GM18511 (cell line): ENCODE measurements at regions not wholly inside any gene's neighbourhood (a gene's known extent, or its start where the extent isn't known, plus 50 kb on each side); places are given as distances from the start of the nearest gene placed in this dataset.

Source experiments
- ATAC-seq: cut with Tn5 transposase; IDR thresholded peaks from one replicate; pipeline ENCODE4 v1.9.1; 2021; ENCODE audit warnings: mild to moderate bottlenecking, moderate library complexity; ENCODE audit not compliant: unreplicated experiment

DNA sequence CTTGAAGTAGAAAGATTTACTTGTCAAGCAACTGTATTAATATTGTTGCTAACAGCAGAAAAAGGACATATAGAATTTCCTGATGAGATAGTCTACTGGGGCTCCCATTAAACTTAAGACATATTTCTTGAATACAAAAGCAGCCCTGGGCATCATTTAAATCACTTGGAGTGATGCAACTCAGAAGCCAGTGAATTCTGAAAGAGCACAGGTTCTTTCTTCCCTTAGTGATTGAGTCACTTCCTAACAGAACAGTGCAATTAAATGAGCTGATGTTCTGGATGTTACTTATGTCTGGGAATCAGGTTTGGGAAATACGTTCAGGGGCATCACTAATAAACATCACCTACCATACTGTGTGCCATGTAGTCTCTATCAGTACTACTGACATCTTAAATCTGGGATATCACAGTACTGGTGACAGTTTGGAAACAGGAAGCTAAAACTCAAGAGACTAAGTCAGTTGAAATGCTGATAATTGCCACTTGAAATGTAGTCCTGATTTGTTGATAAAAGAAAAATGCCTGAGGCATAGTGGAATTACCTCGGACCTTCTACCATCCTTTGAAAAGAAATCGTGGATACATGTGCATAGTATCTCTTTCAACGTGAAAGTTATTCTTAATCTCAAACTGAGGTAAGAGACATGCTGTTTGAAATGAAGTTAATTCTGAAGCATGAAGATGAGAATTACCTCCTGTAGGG lies 249.2 kb upstream of the GPRIN3 start:
- ATAC-seq = no peak

DNA sequence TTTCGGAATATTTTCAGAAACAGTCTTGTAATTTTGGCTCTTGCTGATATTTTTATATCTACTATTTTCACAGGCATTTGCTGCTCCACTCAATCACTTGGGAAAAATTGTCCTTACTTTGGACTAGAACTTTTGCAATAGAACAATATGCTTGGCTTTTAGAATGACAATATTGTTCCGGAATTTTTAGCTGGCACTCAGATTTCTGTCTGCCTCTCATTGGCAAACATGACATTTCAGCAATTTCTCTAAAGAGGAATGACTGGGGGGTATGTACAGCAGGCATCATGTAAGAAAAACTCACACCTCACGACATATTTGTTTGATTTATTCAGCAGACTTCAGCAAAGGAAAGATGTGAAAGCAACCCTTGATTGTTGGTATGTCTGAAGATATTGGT lies 243.6 kb upstream of the GPRIN3 start:
- no peak for ATAC-seq

DNA sequence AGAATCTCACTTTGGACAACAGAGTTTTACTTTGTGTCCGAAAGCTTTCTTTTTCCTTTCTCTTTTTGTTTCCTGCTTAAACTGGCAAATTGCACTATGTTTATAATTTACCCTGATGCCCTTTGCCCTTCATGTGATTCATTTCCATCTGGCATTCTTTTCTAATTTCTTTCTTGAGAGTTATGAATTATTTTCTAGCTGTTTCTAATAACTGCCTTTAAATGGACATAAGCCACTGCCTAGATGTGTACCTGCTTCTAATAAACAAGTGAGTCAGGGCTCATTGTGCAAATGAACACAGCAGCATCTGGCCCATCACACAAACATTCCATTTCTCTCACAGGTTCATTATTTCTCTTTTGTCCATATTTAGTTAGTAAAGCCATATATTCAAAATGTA lies 242.3 kb upstream of the GPRIN3 start:
- ATAC-seq = no peak

DNA sequence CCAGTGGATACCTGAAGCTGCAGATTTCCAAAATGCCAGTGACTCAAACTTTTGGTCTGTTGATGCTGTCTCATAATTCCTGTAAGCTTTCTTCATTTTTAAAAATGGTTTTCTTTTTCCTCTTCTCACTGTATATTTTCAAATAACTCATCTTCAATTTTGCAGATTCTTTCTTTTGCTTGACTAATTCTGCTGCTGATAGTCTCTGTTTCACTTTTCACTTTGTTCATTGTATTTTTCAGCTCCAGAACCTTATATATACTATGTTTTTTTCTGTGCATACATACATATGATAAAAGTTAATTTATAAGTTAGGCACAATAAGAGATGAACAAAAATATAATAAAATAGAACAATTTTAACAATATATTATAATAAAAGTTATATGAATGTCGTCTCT lies 237.7 kb upstream of the GPRIN3 start:
- ATAC-seq = no peak

DNA sequence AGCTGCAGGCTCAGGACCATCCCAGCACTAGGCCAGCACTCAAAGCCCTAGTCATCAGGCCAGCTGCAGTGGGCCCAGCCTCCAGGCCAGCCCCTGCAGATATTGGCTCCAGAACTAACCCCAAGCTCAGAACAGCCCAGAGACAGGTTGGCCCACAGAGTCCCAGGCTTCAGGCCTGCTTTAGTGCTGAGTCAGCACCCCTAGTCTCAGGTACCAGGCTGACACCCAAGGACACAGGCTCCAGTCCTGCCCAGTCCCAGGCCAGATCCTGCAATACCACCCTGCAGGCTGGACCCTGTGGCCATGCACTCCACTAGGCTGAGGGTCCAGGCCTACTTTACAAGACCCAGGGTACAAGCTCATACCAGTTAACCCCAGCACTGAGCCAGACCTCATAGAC lies 234.4 kb upstream of the GPRIN3 start:
- ATAC-seq = no peak

DNA sequence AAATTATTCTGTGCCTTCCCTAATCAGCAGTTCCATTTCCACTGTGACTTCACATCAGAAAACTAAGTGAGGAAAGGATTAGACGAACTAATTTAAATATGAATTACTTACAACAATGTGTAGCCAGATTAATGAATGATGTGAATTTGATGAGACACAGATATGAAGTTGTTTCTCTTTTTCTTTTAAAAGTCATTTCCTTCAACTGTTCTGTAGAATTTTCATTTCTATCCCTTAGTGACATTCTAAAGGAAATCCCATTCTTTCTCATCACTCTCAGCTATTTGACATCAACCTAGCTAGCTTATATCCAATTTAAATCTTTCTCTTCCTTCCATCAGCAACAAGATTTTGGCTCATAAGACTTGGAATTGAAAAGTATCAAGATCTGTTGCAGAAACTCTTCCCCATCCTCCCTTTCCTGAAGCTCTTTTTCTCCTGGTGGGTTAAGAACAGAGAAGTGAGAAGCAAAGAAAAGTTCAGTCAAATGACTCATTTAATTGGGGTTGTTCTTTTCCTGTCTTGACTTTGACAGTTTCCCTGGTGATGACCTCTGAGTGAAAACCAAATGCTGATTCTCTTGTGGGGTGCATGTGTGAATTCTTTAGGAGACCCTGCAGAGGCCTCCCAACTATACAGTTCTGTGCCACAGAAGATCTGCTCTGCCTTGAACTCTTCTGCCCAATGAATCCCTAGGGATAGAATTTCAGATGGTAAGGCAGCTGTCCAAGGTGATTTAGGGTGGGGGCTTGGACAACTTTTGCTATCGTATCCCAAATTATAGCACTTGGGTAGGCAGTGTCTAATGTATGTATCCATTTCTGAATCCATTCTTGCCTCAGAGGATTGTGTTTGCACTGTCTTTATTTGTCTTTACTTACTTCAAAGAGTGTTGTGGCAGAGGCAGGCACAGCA lies 232.5 kb upstream of the GPRIN3 start:
- no peak for ATAC-seq

DNA sequence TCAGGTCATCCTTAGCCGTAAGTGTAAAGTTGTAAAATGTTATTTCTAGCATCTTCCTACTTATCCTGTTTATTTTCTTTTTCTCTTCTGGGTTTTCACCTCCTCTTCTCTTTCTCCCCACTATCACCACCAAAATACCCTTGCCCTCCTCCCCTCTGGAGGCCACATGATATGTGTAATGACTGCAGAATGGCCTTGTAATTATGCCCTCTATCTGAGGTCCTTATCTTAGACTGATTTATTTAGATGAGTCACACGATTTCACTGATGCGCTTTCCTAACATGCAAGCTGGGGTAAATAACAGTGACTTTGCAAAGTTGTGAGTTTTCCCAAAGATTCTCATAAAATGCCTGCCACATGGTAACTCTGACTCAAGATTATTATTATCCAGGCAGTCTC lies 231.8 kb upstream of the GPRIN3 start:
- ATAC-seq = no peak

DNA sequence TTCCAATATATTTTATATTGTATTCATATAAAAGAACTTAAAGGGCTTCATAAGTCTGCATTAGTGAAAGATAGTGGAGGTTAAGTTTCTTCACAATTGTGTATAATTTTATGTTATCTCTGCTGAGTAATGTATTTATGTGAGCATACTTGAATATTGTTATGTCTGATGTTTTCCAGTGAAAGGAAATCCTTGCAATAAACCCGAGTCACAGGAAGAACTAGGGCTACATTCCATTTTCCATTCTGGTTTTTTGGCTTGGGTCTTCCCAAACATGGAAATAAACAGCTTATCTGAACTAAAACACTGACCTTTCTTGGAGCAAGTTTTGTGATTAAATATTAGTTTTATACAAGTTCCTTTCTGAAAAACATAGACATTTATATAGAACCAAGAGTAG lies 231.3 kb upstream of the GPRIN3 start:
- no peak for ATAC-seq

DNA sequence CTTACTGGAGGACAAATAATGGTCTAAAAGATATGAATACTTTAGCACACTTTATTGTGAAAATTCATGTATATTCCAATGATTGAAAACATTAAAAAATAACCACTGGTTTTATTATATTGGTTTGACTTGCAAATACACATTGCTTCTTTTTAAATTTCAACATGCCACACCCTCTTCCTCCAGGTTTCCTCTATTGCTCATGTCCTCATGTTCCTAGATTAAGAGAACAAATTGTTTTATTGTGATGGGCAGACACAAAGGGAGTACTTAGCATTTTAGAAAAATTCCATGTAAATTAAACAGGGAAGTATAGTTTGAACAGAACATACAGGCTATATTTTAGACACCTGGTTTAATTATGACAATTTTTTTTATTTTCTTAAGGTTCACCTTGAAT lies 230.6 kb upstream of the GPRIN3 start:
- no peak for ATAC-seq

DNA sequence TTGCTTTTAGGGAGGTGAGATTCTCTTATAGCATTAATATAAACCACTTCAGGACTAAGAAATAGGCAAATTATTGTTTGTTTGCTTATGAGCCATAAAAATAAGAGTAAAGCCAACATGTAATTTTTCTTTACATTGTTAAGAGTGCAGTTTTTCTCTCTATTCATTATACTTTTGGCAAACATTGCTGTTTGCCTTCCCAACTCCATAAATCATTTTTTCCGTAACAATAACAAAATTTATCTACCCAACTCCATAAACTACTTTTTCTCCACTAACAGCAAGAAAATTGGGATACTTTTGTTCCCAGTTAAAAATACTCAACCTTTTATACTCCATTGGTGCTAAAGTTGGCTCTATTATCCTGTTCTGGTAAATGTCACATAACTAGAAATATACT lies 229.7 kb upstream of the GPRIN3 start:
- no peak for ATAC-seq

DNA sequence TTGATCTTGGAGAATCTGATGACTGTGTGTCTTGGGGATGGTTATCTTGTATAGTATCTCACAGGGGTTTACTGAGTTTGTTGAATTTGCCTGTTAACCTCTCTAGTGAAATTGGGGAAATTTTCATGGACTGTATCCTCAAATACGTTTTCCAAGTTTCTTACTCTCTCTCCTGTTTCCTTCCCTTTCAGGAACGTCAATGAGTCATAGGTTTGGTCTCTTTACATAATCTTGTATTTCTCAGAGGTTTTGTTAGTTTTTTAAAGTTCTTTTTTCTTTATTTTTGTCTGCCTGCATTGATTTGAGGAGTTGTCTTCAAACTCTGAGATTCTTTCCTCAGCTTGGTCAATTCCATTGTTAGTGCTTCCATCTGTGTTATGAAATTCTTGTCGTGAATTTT lies 227.7 kb upstream of the GPRIN3 start:
- ATAC-seq = no peak

DNA sequence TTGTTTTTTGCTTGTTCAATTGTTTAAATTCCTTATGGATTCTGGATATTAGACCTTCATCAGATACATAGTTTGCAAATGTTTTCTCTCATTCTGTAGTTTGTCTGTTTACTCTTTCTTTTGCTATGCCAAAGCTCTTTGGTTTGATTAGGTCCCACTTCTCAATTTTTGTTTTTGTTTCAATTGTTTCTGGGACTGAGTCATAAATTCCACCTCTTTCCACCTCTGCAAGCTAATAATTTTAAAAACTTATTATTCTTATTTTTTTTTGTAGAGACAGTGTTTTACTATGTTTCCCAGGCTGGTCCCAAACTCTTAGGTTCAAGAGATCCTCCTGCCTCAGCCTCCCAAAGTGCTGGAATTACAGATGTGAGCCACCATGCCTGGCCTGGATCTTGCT lies 226.8 kb upstream of the GPRIN3 start:
- no peak for ATAC-seq

DNA sequence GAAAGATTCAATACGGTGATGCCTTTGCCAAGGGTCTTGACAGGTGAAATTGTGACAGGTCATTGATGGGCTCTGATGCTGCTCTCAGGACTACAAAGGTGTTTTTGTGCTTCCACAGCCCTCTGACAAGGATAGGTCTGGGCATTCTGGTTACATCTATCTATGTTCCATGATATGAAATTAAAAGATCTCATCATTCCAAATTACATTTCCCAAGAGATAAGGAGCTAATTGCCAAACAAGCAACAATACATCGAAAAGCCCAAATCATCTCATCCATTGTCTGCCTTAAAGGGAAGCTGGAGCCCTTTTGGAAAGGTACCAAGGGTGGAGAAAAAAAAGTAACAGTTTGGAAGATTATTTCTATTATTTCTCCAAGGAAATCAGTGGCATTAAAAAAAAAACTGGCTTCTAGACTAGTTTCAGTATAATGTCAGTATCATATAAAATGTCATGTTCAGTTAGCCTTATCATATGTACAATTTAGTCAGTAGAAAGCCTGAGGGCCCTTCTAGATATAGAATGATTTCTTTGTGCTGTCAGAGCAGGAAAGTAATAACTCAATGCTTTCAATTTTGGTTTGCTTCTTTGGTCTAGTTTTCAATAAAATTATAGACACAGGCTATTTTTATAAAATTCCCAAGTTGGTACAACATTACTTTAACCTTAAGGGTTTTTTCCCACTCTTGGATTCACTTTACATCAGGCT lies 224.5 kb upstream of the GPRIN3 start:
- ATAC-seq = no peak

DNA sequence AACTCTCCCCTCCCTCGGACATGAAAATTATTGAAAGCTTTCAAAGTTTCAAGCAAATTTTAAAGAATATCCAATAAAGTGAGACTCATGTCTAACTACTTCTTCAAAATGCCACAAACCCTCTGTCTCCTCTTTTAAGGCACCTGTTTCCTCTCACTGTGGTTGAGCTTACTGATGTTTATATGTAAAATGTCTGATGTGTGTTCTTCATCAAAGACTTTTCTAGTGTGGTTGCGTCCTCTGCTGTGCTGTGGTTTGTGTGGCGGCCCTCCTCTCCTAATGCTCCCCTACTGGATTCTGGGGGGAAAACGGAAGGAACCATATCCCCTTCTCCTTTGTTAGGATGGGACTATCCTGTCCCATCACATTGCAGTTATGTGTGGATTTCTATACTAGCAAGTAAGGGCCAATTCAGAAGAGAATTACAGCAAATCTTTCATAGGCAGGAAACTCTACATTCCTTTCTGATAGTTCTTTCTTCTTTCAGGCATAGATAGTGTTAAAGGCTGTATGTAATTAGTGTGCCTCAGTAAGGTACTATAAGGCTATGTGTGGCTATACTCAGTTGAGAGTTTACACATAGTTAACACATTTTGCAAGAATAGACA lies 221.0 kb upstream of the GPRIN3 start:
- ATAC-seq = no peak

DNA sequence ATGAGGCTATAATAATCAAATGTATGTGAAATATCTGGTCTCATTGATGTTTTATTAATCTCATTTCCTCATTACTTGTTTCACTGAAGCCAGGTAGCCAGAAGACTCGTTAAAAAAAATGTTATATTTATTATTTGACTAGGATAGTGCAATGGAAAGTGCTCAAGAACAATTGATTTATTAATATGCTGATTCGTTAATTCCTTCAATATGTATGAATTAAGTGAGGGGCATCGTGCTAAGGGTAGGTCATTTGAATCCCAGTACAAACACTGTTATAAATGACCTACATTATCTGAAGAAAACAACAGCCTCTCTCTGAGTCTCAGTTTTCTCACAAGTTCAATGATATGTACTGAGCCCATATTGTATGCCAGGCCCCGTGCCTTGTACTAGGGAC lies 214.2 kb upstream of the GPRIN3 start:
- no peak for ATAC-seq

DNA sequence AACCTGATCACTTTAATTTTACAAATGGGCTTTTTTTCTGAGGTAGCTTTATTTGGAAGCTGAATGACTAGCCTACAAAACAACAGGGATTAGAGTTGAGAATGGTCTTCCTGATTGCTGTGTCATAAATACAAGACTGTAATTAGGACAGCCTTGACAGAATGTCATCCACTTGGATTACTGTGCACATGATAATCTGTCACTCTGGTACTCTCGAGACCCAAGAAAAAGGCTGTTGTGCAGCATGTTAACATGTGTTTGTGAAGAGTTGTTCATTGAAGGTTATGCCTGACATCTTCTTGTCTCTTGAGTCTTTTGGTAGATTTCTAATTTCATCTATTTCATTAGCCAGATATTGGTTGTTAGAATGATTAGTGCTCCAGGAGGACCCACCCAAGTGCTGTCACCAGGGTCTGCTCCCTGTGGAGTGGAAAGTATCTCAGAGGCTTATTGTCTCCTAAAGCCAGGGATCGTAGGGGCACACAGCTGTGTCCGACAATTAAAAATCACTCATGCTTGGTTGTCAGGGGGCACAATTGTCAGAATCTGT lies 212.2 kb upstream of the GPRIN3 start:
- ATAC-seq = no peak

DNA sequence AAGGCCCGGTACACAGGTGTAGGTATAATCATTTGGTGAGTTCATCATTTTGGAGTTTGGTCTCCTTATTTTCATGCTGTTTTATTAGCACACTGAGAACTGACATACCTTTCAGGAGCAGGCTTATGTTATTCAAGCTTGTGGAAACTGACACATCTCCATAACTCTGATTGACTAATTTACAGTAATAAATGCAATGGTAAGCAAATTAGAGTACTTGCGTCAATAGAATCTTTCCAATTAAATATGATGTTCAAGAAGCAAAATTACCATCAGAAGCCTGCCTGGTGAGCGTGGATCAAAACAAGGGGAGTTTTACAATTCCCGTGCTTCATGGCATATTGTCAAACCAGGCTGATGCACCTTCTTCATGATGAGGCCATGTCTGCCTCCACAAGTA lies 210.7 kb upstream of the GPRIN3 start:
- no peak for ATAC-seq

DNA sequence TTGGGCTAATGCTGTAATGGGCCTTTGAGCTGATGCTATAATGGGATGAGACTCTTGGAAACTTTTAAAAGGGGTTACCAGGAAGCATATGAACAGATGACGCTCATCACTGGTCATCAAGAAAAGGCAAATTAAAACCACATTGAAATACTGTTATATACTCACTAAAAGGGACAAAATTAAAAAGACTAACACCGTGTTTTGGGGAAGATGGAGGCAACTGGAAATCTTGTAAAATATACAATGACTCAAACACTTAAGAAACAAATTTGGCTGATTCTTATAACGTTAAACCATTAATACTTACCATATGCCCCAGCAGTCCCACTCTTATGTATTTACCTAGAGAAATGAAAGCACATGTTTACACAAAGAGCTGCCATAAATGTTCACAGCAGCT lies 207.2 kb upstream of the GPRIN3 start:
- ATAC-seq = no peak

DNA sequence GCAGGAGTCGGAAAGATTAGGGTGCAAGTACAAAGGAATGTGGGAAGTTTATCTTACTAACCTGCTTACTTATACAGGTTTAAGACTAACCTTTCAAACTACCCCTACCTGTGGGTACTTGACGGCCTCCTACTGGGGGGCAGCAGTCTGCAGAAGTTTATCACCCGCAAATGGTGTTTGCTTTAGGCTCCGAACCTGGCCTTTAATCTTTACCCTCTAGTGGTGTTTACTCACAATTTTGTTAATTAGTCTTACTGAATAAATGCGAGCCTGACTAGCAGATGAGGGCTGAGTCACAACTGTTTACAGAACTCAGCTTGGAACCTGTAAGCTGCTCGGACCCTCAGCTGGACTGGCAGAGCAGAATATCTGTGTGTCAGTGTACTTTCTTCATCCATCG lies 204.2 kb upstream of the GPRIN3 start:
- no peak for ATAC-seq

DNA sequence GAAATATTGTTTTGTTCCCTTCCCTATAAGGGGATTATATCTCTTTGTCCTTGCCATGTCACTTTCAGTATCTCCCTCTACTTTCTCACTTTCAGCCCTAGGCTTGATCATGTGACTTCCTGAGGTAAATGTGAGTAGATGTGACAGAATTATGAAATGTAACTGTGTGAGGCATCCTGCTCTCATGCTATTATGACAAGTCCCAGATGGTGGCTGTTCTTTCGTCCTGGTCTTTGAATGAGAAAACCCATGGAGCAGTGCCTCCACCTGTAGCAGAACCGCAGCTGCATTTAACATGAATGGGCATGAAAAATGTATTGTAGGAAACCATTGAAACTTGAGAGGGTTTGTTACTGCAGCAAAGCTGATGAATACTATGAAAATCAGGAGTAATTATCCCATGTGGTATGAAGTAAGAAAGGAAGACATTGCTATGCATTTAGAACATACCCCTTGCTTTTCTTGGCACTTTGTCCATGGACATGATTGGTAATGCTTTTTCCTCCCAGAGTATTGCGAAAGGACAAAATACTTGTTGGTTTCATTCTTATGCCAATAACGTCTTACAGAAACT lies 202.2 kb upstream of the GPRIN3 start:
- ATAC-seq = peak; percentile 100
